ENCODE measurements at regions not wholly inside any gene's neighbourhood (a gene's known extent, or its start where the extent isn't known, plus 50 kb on each side); places are given as distances from the start of the nearest gene placed in this dataset.

DNA sequence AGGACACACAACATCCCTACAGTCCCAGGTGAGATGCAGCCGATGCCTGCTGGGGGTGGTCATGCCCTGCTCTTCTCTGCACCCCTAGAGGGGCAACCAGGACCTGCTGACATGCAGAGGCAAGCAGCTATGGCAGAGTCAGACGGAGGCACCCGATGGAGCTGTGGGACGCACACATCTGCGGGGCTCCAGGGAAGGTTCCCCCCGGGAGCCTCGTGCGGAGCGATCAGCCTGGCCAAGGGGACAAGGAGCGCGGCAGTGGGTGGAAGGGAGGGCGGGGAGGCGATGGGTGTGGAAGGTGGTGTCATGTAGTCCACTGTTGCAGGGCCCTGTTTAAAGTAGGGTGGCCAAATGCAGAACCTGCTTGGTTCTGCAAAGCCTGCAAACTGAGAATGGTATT, 143.0 kb upstream of the AJAP1 start:
- Histone ChIP-seq H3K9me3 (ENCODE audit: control insufficient read depth in 4 of 4, low read length in 3 of 4) (no peaks in the 10 kb centered on the region), H3K4me1 (ENCODE audit: control insufficient read depth in 4 of 4, insufficient read depth in 4 of 4, low read length in 3 of 4) (peaks cover 0 to 1% (median under 1%) of the 10 kb centered on the region in 4 donors), H3K9ac (ENCODE audit: low read depth in 1 of 2, low read length in 2 of 2) (no peak overlapping the region), H3K4me3 (ENCODE audit: low read depth in 1 of 3, low read length in 3 of 3) (no peak overlapping the region), H3K27ac (ENCODE audit: low read depth in 1 of 2, low read length in 2 of 2) (no peak overlapping the region), H3K36me3 (ENCODE audit: control insufficient read depth in 4 of 4, insufficient read depth in 3 of 4, low read depth in 1 of 4, low read length in 3 of 4) (no peaks in the 10 kb centered on the region), H3K27me3 (ENCODE audit: control insufficient read depth in 4 of 4, insufficient read depth in 4 of 4, low read length in 3 of 4) (no peaks in the 10 kb centered on the region)
- TF ChIP-seq TAF1 (conservative IDR thresholded peaks at IDR 0.05) = no peak
- no peak for TF ChIP-seq YY1 (IDR thresholded peaks at IDR 0.05)
- TF ChIP-seq EGR1 (IDR thresholded peaks at IDR 0.05; ENCODE audit: low read depth in 2 of 2) = no peak
- no peak for TF ChIP-seq CTCF (IDR thresholded peaks at IDR 0.05; ENCODE audit: low read depth, low read length, missing input control)
- TF ChIP-seq HNF4G (IDR thresholded peaks at IDR 0.05) = no peak
- no peak for TF ChIP-seq REST (IDR thresholded peaks at IDR 0.05)
- TF ChIP-seq SP1 (IDR thresholded peaks at IDR 0.05) = no peak
- TF ChIP-seq ATF3 (IDR thresholded peaks at IDR 0.05) = no peak
- DNase-seq (ENCODE audit: low spot score) = no peak
- 91% methylated on average over 13 of the region's 13 CpGs for WGBS

DNA sequence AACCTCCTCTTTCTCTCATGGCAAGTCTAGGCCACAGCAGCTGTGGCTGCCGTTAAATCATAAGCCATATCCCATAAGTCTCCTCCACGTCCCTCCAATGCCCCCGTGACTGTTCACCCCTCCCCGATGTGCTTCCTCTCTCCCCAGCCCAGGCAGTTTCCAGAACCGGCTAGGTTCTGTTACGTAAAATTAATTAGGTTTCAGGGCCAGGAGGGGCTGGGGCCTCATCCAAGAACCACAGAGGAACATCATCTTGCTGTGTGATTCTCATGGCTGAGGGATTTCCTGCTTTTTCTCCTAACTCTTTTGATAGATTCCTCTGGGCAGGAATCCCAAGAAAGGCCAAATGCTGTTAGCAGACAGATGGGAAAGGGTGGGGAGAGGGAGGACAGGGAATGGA, 141.8 kb upstream of the AJAP1 start:
- DNase-seq (ENCODE audit: low spot score) = no peak
- Histone ChIP-seq H3K4me1 (ENCODE audit: control insufficient read depth in 4 of 4, insufficient read depth in 4 of 4, low read length in 3 of 4) (peaks cover 0 to 6% (median 4%) of the 10 kb centered on the region in 4 donors), H3K36me3 (ENCODE audit: control insufficient read depth in 4 of 4, insufficient read depth in 3 of 4, low read depth in 1 of 4, low read length in 3 of 4) (no peaks in the 10 kb centered on the region), H3K27me3 (ENCODE audit: control insufficient read depth in 4 of 4, insufficient read depth in 4 of 4, low read length in 3 of 4) (no peaks in the 10 kb centered on the region), H3K4me3 (ENCODE audit: low read depth in 1 of 3, low read length in 3 of 3) (no peak overlapping the region), H3K27ac (ENCODE audit: low read depth in 1 of 2, low read length in 2 of 2) (peak overlapping the region; percentile 62 to 69), H3K9me3 (ENCODE audit: control insufficient read depth in 4 of 4, low read length in 3 of 4) (no peaks in the 10 kb centered on the region), H3K9ac (ENCODE audit: low read depth in 1 of 2, low read length in 2 of 2) (no peak overlapping the region)
- WGBS = 56% methylated on average over 6 of the region's 6 CpGs
- TF ChIP-seq RXRA (IDR thresholded peaks at IDR 0.05) = peak; percentile 65 to 67
- TF ChIP-seq, protein P1, sequence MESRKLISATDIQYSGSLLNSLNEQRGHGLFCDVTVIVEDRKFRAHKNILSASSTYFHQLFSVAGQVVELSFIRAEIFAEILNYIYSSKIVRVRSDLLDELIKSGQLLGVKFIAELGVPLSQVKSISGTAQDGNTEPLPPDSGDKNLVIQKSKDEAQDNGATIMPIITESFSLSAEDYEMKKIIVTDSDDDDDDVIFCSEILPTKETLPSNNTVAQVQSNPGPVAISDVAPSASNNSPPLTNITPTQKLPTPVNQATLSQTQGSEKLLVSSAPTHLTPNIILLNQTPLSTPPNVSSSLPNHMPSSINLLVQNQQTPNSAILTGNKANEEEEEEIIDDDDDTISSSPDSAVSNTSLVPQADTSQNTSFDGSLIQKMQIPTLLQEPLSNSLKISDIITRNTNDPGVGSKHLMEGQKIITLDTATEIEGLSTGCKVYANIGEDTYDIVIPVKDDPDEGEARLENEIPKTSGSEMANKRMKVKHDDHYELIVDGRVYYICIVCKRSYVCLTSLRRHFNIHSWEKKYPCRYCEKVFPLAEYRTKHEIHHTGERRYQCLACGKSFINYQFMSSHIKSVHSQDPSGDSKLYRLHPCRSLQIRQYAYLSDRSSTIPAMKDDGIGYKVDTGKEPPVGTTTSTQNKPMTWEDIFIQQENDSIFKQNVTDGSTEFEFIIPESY (IDR thresholded peaks at IDR 0.05) = no peak
- no peak for TF ChIP-seq TAF1 (conservative IDR thresholded peaks at IDR 0.05)
- no peak for TF ChIP-seq RAD21 (IDR thresholded peaks at IDR 0.05)
- TF ChIP-seq FOXA1 (IDR thresholded peaks at IDR 0.05) = no peak
- TF ChIP-seq HNF4A (conservative IDR thresholded peaks at IDR 0.05) = no peak
- TF ChIP-seq HNF4G (IDR thresholded peaks at IDR 0.05) = no peak
- TF ChIP-seq FOXA2 (IDR thresholded peaks at IDR 0.05) = no peak
- no peak for TF ChIP-seq MAX (IDR thresholded peaks at IDR 0.05)
- peak; percentile 73 for TF ChIP-seq NR2F2 (IDR thresholded peaks at IDR 0.05)
- peak; percentile 58 for TF ChIP-seq SP1 (IDR thresholded peaks at IDR 0.05)
- no peak for TF ChIP-seq YY1 (IDR thresholded peaks at IDR 0.05)
- TF ChIP-seq ATF3 (IDR thresholded peaks at IDR 0.05) = no peak
- no peak for TF ChIP-seq EGR1 (IDR thresholded peaks at IDR 0.05; ENCODE audit: low read depth in 2 of 2)
- no peak for TF ChIP-seq GABPA (IDR thresholded peaks at IDR 0.05 in 1 of 2, conservative IDR thresholded peaks at IDR 0.05 in 1 of 2)
- TF ChIP-seq CTCF (IDR thresholded peaks at IDR 0.05; ENCODE audit: low read depth, low read length, missing input control) = no peak
